ENCODE measurements at regions not wholly inside any gene's neighbourhood (a gene's known extent, or its start where the extent isn't known, plus 50 kb on each side); places are given as distances from the start of the nearest gene placed in this dataset.

- TF ChIP-seq CTCF (conservative IDR thresholded peaks at IDR 0.05) (no peak), EZH2 (IDR thresholded peaks at IDR 0.05; ENCODE audit: low read depth) (no peak)
Observed at GRCh38 chr2:39511219-39511604, 74.1 kb upstream of the MAP4K3 start.
